Smooth muscle cell (in vitro differentiated cells): ENCODE measurements at regions not wholly inside any gene's neighbourhood (a gene's known extent, or its start where the extent isn't known, plus 50 kb on each side); places are given as distances from the start of the nearest gene placed in this dataset.

Source experiments
- DNase-seq: peaks from one replicate; lab custom pipeline; 2025; ENCODE audit not compliant: unreplicated experiment; lab: John Stamatoyannopoulos, UW
- H2AFZ ChIP-seq: fragments of 200-600 bp; sonication (generic); 2 replicates; pipeline ENCODE4 v1.6.0; 2016; ENCODE audit warnings: antibody characterized with exemption, low read depth, mild to moderate bottlenecking
- H3F3A ChIP-seq: fragments of 200-600 bp; sonication (generic); 2 replicates; pipeline ENCODE4 v1.6.0; 2017; ENCODE audit warnings: antibody characterized with exemption, low read depth
- H3K27ac ChIP-seq: fragments of 200-600 bp; sonication (generic); 2 replicates; pipeline ENCODE4 v1.5.1; 2016; ENCODE audit warnings: low read depth, mild to moderate bottlenecking
- H3K27me3 ChIP-seq: fragments of 200-600 bp; sonication (generic); 2 replicates; pipeline ENCODE4 v1.6.1; 2016; ENCODE audit warnings: low read depth, mild to moderate bottlenecking
- H3K36me3 ChIP-seq: fragments of 200-600 bp; sonication (generic); 2 replicates; pipeline ENCODE4 v1.5.1; 2016; ENCODE audit warnings: low read depth
- H3K4me1 ChIP-seq: fragments of 200-600 bp; sonication (generic); 2 replicates; pipeline ENCODE4 v1.5.1; 2016; ENCODE audit warnings: low read depth
- H3K4me2 ChIP-seq: fragments of 200-600 bp; sonication (generic); 2 replicates; pipeline ENCODE4 v1.6.0; 2016; ENCODE audit warnings: mild to moderate bottlenecking
- H3K4me3 ChIP-seq: fragments of 200-600 bp; sonication (generic); 2 replicates; pipeline ENCODE4 v1.5.1; 2016; ENCODE audit warnings: mild to moderate bottlenecking
- H3K79me2 ChIP-seq: fragments of 200-600 bp; sonication (generic); 2 replicates; pipeline ENCODE4 v1.6.0; 2016; ENCODE audit warnings: low read depth, mild to moderate bottlenecking
- H3K9ac ChIP-seq: fragments of 200-600 bp; sonication (generic); 2 replicates; pipeline ENCODE4 v1.6.0; 2016; ENCODE audit warnings: low read depth
- H3K9me3 ChIP-seq: fragments of 200-600 bp; sonication (generic); replicated peaks from 2 replicates; pipeline ENCODE4 v1.5.1; 2016; ENCODE audit warnings: low read depth
- H4K20me1 ChIP-seq: fragments of 200-600 bp; sonication (generic); 2 replicates; pipeline ENCODE4 v1.6.0; 2016; ENCODE audit warnings: low read depth
- CTCF ChIP-seq: fragments of 200-600 bp; sonication (generic); IDR thresholded peaks from 2 replicates; pipeline ENCODE4 v1.5.1; 2017; ENCODE audit warnings: borderline replicate concordance, mild to moderate bottlenecking, antibody characterized with exemption; ENCODE audit not compliant: insufficient read depth, poor library complexity, severe bottlenecking
- WGBS: methylation state at CpG from one replicate; pipeline ENCODE4 v1.1.7; 2016; ENCODE audit warnings: low lambda C conversion rate; 5-methylcytosine and 5-hydroxymethylcytosine counted together

GRCh38 chr5:87966213-87966612 is 302.4 kb downstream of the TMEM161B start:
- no peak for TF ChIP-seq CTCF
- Histone ChIP-seq H3K4me3 (no peak overlapping the region), H3K27me3 (no peaks in the 10 kb centered on the region), H3K36me3 (no peaks in the 10 kb centered on the region), H2AFZ (no peak overlapping the region), H4K20me1 (no peaks in the 10 kb centered on the region), H3F3A (no peaks in the 10 kb centered on the region), H3K27ac (no peak overlapping the region), H3K9ac (no peak overlapping the region), H3K4me1 (no peaks in the 10 kb centered on the region), H3K79me2 (no peaks in the 10 kb centered on the region), H3K9me3 (no peaks in the 10 kb centered on the region), H3K4me2 (no peak overlapping the region)
- DNase-seq, result no peak
- WGBS, result 49% methylated on average over 2 of the region's 2 CpGs

GRCh38 chr5:87954121-87954520 is 314.5 kb downstream of the TMEM161B start:
- Histone ChIP-seq H3K9me3 (no peaks in the 10 kb centered on the region), H3K4me2 (no peak overlapping the region), H3K27ac (no peak overlapping the region), H3F3A (no peaks in the 10 kb centered on the region), H3K4me1 (no peaks in the 10 kb centered on the region), H3K27me3 (no peaks in the 10 kb centered on the region), H3K4me3 (no peak overlapping the region), H3K36me3 (no peaks in the 10 kb centered on the region), H3K9ac (no peak overlapping the region), H2AFZ (no peak overlapping the region), H3K79me2 (no peaks in the 10 kb centered on the region), H4K20me1 (no peaks in the 10 kb centered on the region)
- TF ChIP-seq CTCF, result no peak
- no peak for DNase-seq

- H3F3A ChIP-seq, result no peaks in the 10 kb centered on the region
- H3K4me1 ChIP-seq, result peaks cover 4% of the 10 kb centered on the region
- TF ChIP-seq CTCF, result no peak
- H3K9me3 ChIP-seq, result no peaks in the 10 kb centered on the region
- DNase-seq, result no peak
- no peaks in the 10 kb centered on the region for H3K36me3 ChIP-seq
- no peak overlapping the region for H3K27ac ChIP-seq
- H3K4me3 ChIP-seq, result no peak overlapping the region
- 93% methylated on average over 1 of the region's 1 CpG for WGBS
- H3K4me2 ChIP-seq, result no peak overlapping the region
- no peak overlapping the region for H2AFZ ChIP-seq
- H4K20me1 ChIP-seq, result no peaks in the 10 kb centered on the region
- no peak overlapping the region for H3K9ac ChIP-seq
- no peaks in the 10 kb centered on the region for H3K27me3 ChIP-seq
- H3K79me2 ChIP-seq, result no peaks in the 10 kb centered on the region
These were observed 317.0 kb downstream of the TMEM161B start for GRCh38 chr5:87951661-87952060.

- H4K20me1 ChIP-seq, result no peaks in the 10 kb centered on the region
- no peak overlapping the region for H3K9ac ChIP-seq
- DNase-seq, result no peak
- no peak overlapping the region for H2AFZ ChIP-seq
- no peaks in the 10 kb centered on the region for H3K36me3 ChIP-seq
- no peak for TF ChIP-seq CTCF
- no peak overlapping the region for H3K4me2 ChIP-seq
- no peaks in the 10 kb centered on the region for H3F3A ChIP-seq
- no peaks in the 10 kb centered on the region for H3K79me2 ChIP-seq
- whole genome bisulfite sequencing, result 75% methylated on average over 10 of the region's 10 CpGs
- no peaks in the 10 kb centered on the region for H3K27me3 ChIP-seq
- peaks cover 8% of the 10 kb centered on the region for H3K4me1 ChIP-seq
- no peak overlapping the region for H3K4me3 ChIP-seq
- no peak overlapping the region for H3K27ac ChIP-seq
- no peaks in the 10 kb centered on the region for H3K9me3 ChIP-seq
These were observed 318.7 kb downstream of the TMEM161B start for GRCh38 chr5:87949676-87950631.
